Upper lobe of left lung (tissue), 6 donors: ENCODE measurements at regions not wholly inside any gene's neighbourhood (a gene's known extent, or its start where the extent isn't known, plus 50 kb on each side); places are given as distances from the start of the nearest gene placed in this dataset.
"Not testable (repeated sequence)": the region's sequence is repeated elsewhere in the genome, so short reads cannot be mapped to it uniquely, and the experiment has no call there.

ENCODE experiments used
- ATAC-seq, 2 donors: fragments of 200-7000 bp; cut with Tn5 transposase; one replicate each; pipeline ENCODE4 v1.9.1; 2022; ENCODE audit warnings: mild to moderate bottlenecking in 2 of 2, moderate library complexity in 2 of 2; ENCODE audit not compliant: low FRiP score in 2 of 2
- DNase-seq, 2 donors: peaks; one replicate each; pipeline ENCODE4 v3.0.0-alpha.2; 2019 to 2020
- H3K27ac ChIP-seq, 4 donors: fragments of 200-600 bp; sonication (generic); one replicate each; pipeline ENCODE4 v1.5.1; 2016 to 2019
- H3K27me3 ChIP-seq, 4 donors: fragments of 200-600 bp; sonication (generic); one replicate each; pipeline ENCODE4 v1.5.1; 2017 to 2019
- H3K36me3 ChIP-seq, 4 donors: fragments of 200-600 bp; sonication (generic); one replicate each; pipeline ENCODE4 v1.5.1; 2016 to 2019
- H3K4me1 ChIP-seq, 4 donors: fragments of 200-600 bp; sonication (generic); one replicate each; pipeline ENCODE4 v1.5.1; 2018 to 2019
- H3K4me3 ChIP-seq, 4 donors: fragments of 200-600 bp; sonication (generic); one replicate each; pipeline ENCODE4 v1.5.1; 2017 to 2019; ENCODE audit warnings: mild to moderate bottlenecking in 2 of 4, moderate library complexity in 1 of 4
- H3K9me3 ChIP-seq, 4 donors: fragments of 200-600 bp; sonication (generic); one replicate each; pipeline ENCODE4 v1.5.1; 2018 to 2019
- EP300 ChIP-seq, 4 donors: sonication (generic); formaldehyde crosslinking; IDR thresholded peaks; one replicate each; pipeline ENCODE4 v1.5.1; 2017; ENCODE audit warnings: antibody characterized with exemption in 4 of 4, control low read depth in 2 of 4
- POLR2A ChIP-seq, 4 donors: fragments of 450-650 bp; IDR thresholded peaks; one replicate each; pipeline ENCODE4 v1.5.1; 2016 to 2017; ENCODE audit warnings: antibody characterized with exemption in 4 of 4, mild to moderate bottlenecking in 2 of 4
- POLR2AphosphoS5 ChIP-seq, 2 donors: sonication (generic); formaldehyde crosslinking; IDR thresholded peaks; one replicate each; pipeline ENCODE4 v1.5.1; 2017; ENCODE audit warnings: antibody characterized with exemption in 2 of 2
- WGBS, 2 donors: methylation state at CpG; one replicate each; pipeline ENCODE4 v1.1.5; 2017 to 2018; 5-methylcytosine and 5-hydroxymethylcytosine counted together
- TF ChIP-seq, protein P1 (sequence below), 6 experiments: fragments of 450-650 bp in 4 of 6; fragments of 200-600 bp in 2 of 6; sonication (generic) in 2 of 6; IDR thresholded peaks; one replicate each; pipeline ENCODE4 v1.5.1; 2016 to 2019; ENCODE audit warnings: antibody characterized with exemption in 6 of 6
- donor health status: DM: no; HTN: no; CAD: no; lungs with moderate emphysema.
- donor health status: DM: no; HTN: yes; CAD: no; lungs with severe emphysema.

GRCh38 chr4:132227857-132228165 lies 921.3 kb upstream of the PCDH10 start:
- WGBS, 2 donors, result 83 to 84% methylated on average over 9 to 11 of the region's 11 CpGs
- TF ChIP-seq, protein P1, sequence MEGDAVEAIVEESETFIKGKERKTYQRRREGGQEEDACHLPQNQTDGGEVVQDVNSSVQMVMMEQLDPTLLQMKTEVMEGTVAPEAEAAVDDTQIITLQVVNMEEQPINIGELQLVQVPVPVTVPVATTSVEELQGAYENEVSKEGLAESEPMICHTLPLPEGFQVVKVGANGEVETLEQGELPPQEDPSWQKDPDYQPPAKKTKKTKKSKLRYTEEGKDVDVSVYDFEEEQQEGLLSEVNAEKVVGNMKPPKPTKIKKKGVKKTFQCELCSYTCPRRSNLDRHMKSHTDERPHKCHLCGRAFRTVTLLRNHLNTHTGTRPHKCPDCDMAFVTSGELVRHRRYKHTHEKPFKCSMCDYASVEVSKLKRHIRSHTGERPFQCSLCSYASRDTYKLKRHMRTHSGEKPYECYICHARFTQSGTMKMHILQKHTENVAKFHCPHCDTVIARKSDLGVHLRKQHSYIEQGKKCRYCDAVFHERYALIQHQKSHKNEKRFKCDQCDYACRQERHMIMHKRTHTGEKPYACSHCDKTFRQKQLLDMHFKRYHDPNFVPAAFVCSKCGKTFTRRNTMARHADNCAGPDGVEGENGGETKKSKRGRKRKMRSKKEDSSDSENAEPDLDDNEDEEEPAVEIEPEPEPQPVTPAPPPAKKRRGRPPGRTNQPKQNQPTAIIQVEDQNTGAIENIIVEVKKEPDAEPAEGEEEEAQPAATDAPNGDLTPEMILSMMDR (IDR thresholded peaks at IDR 0.05), result peak in 1 of 6 experiments; percentile 13
- DNase-seq, H3K4me3 ChIP-seq, H3K27ac ChIP-seq, H3K36me3 ChIP-seq, H3K27me3 ChIP-seq, H3K9me3 ChIP-seq, ATAC-seq, H3K4me1 ChIP-seq: not testable (repeated sequence)

- Histone ChIP-seq H3K4me3 (no peak overlapping the region), H3K9me3 (no peaks in the 10 kb centered on the region), H3K27me3 (no peaks in the 10 kb centered on the region), H3K36me3 (no peaks in the 10 kb centered on the region), H3K4me1 (no peaks in the 10 kb centered on the region), H3K27ac (no peak overlapping the region)
- TF ChIP-seq POLR2AphosphoS5 (IDR thresholded peaks at IDR 0.05), result no peak
- TF ChIP-seq EP300 (IDR thresholded peaks at IDR 0.05), result no peak
- TF ChIP-seq, protein P1 (IDR thresholded peaks at IDR 0.05), result no peak
- TF ChIP-seq POLR2A (IDR thresholded peaks at IDR 0.05), result no peak
- no peak for DNase-seq
- ATAC-seq, result no peak
Measured at GRCh38 chr4:132228676-132229075, 920.4 kb upstream of the PCDH10 start.

GRCh38 chr4:132230025-132230424 lies 919.1 kb upstream of the PCDH10 start:
- WGBS, 2 donors, result 85% methylated on average over 5 to 6 of the region's 6 CpGs

GRCh38 chr4:132238697-132239096 lies 910.4 kb upstream of the PCDH10 start:
- H3K27me3 ChIP-seq, result no peaks in the 10 kb centered on the region
- H3K36me3 ChIP-seq, result no peaks in the 10 kb centered on the region
- no peak for TF ChIP-seq POLR2A (IDR thresholded peaks at IDR 0.05)
- TF ChIP-seq, protein P1 (IDR thresholded peaks at IDR 0.05), result no peak
- no peak for TF ChIP-seq POLR2AphosphoS5 (IDR thresholded peaks at IDR 0.05)
- TF ChIP-seq EP300 (IDR thresholded peaks at IDR 0.05), result no peak
- ATAC-seq (no peak), DNase-seq (no peak)
- no peaks in the 10 kb centered on the region for H3K9me3 ChIP-seq
- no peak overlapping the region for H3K4me3 ChIP-seq
- H3K27ac ChIP-seq, result no peak overlapping the region
- H3K4me1 ChIP-seq, result no peaks in the 10 kb centered on the region
- 79 to 85% methylated on average over 1 of the region's 1 CpG for WGBS, 2 donors

More at GRCh38 chr4:132230025-132230424, 919.1 kb upstream of the PCDH10 start:
- H3K4me1 ChIP-seq, result no peaks in the 10 kb centered on the region
- no peak overlapping the region for H3K27ac ChIP-seq
- no peak overlapping the region for H3K4me3 ChIP-seq
- H3K9me3 ChIP-seq, result no peaks in the 10 kb centered on the region
- ATAC-seq (no peak), DNase-seq (no peak)
- H3K36me3 ChIP-seq, result no peaks in the 10 kb centered on the region
- no peak for TF ChIP-seq EP300 (IDR thresholded peaks at IDR 0.05)
- no peak for TF ChIP-seq POLR2A (IDR thresholded peaks at IDR 0.05)
- no peak for TF ChIP-seq POLR2AphosphoS5 (IDR thresholded peaks at IDR 0.05)
- TF ChIP-seq, protein P1 (IDR thresholded peaks at IDR 0.05), result no peak
- H3K27me3 ChIP-seq, result no peaks in the 10 kb centered on the region

- no peak for DNase-seq
- Histone ChIP-seq H3K4me3 (no peak overlapping the region), H3K4me1 (no peaks in the 10 kb centered on the region), H3K9me3 (no peaks in the 10 kb centered on the region), H3K27ac (no peak overlapping the region), H3K27me3 (no peaks in the 10 kb centered on the region), H3K36me3 (no peaks in the 10 kb centered on the region)
- WGBS, 2 donors, result 48 to 68% methylated on average over 3 to 4 of the region's 4 CpGs
- ATAC-seq, result no peak
- no peak for TF ChIP-seq POLR2AphosphoS5 (IDR thresholded peaks at IDR 0.05)
- no peak for TF ChIP-seq EP300 (IDR thresholded peaks at IDR 0.05)
- TF ChIP-seq POLR2A (IDR thresholded peaks at IDR 0.05), result no peak
- TF ChIP-seq, protein P1 (IDR thresholded peaks at IDR 0.05), result no peak
Measured at GRCh38 chr4:132240081-132240480, 909.0 kb upstream of the PCDH10 start.
